Endodermal cell (in vitro differentiated cells): ENCODE measurements at regions not wholly inside any gene's neighbourhood (a gene's known extent, or its start where the extent isn't known, plus 50 kb on each side); places are given as distances from the start of the nearest gene placed in this dataset.

Source experiments
- DNase-seq: peaks from one replicate; pipeline ENCODE4 v3.0.0-alpha.2; 2017
- H3K27ac ChIP-seq: 2 replicates; pipeline ENCODE4 v1.5.1; 2013; ENCODE audit warnings: mild to moderate bottlenecking, low read depth, low read length, moderate library complexity
- H3K27me3 ChIP-seq: 2 replicates; pipeline ENCODE4 v1.6.1; 2013; ENCODE audit warnings: mild to moderate bottlenecking, low read length, moderate library complexity; ENCODE audit not compliant: insufficient read depth, control insufficient read depth, poor library complexity, severe bottlenecking
- H3K36me3 ChIP-seq: 2 replicates; pipeline ENCODE4 v1.7.0; 2013; ENCODE audit warnings: mild to moderate bottlenecking, low read length, moderate library complexity; ENCODE audit not compliant: control insufficient read depth, insufficient read depth
- H3K4me1 ChIP-seq: one replicate; pipeline ENCODE4 v1.7.0; 2013; ENCODE audit warnings: low read length; ENCODE audit not compliant: control insufficient read depth, insufficient read depth
- H3K4me3 ChIP-seq: 2 replicates; pipeline ENCODE4 v1.5.1; 2013; ENCODE audit warnings: mild to moderate bottlenecking, low read length, moderate library complexity
- H3K9ac ChIP-seq: 2 replicates; pipeline ENCODE4 v1.6.1; 2013; ENCODE audit warnings: mild to moderate bottlenecking, low read length, moderate library complexity; ENCODE audit not compliant: poor library complexity, severe bottlenecking; ENCODE audit errors: extremely low read depth
- H3K9me3 ChIP-seq: 2 replicates; pipeline ENCODE4 v1.6.1; 2013; ENCODE audit warnings: mild to moderate bottlenecking, low read length, moderate library complexity; ENCODE audit not compliant: control insufficient read depth
- H3K27ac Mint-ChIP-seq: 2 replicates; pipeline ENCODE4 v1.8.0; 2020; ENCODE audit warnings: mixed read lengths
- H3K27me3 Mint-ChIP-seq: 2 replicates; pipeline ENCODE4 v1.8.0; 2021; ENCODE audit warnings: mild to moderate bottlenecking, mixed read lengths; ENCODE audit not compliant: insufficient read depth
- H3K36me3 Mint-ChIP-seq: 2 replicates; pipeline ENCODE4 v1.8.0; 2020; ENCODE audit warnings: low read depth, mixed read lengths
- H3K4me1 Mint-ChIP-seq: 2 replicates; pipeline ENCODE4 v1.8.0; 2020; ENCODE audit warnings: mixed read lengths
- H3K4me3 Mint-ChIP-seq: 2 replicates; pipeline ENCODE4 v1.8.0; 2020; ENCODE audit warnings: mild to moderate bottlenecking, moderate library complexity, mixed read lengths
- H3K9me3 Mint-ChIP-seq: 2 replicates; pipeline ENCODE4 v1.8.0; 2020; ENCODE audit warnings: mild to moderate bottlenecking, mixed read lengths
- CTCF ChIP-seq: fragments of 200-600 bp; sonication (generic); conservative IDR thresholded peaks from 2 replicates; pipeline ENCODE4 v1.5.0; 2021; ENCODE audit warnings: antibody characterized with exemption, mild to moderate bottlenecking
- WGBS, 2 experiments: methylation state at CpG; one replicate each; pipeline versions ENCODE4 v1.1.5 to v1.1.7; 2013; ENCODE audit warnings: missing lambda C conversion rate in 2 of 2, mixed read lengths in 1 of 2; ENCODE audit not compliant: insufficient coverage in 1 of 2, insufficient read length in 1 of 2; 5-methylcytosine and 5-hydroxymethylcytosine counted together

- H3K27me3 Mint-ChIP-seq, result no peaks in the 10 kb centered on the region
- no peak for DNase-seq
- no peak overlapping the region for H3K9ac ChIP-seq
- 76% methylated on average over 1 of the region's 1 CpG; no CpG with 5 or more reads in 1 of the 2 experiments for WGBS, 2 experiments
- no peaks in the 10 kb centered on the region for H3K27me3 ChIP-seq
- H3K9me3 ChIP-seq, result no peaks in the 10 kb centered on the region
- no peak overlapping the region for H3K27ac ChIP-seq
- no peaks in the 10 kb centered on the region for H3K36me3 ChIP-seq
- TF ChIP-seq CTCF, result no peak
- H3K4me1 Mint-ChIP-seq, result no peaks in the 10 kb centered on the region
- no peaks in the 10 kb centered on the region for H3K36me3 Mint-ChIP-seq
- no peaks in the 10 kb centered on the region for H3K9me3 Mint-ChIP-seq
- no peak overlapping the region for H3K4me3 ChIP-seq
- H3K4me3 Mint-ChIP-seq, result no peak overlapping the region
- no peaks in the 10 kb centered on the region for H3K4me1 ChIP-seq
- no peak overlapping the region for H3K27ac Mint-ChIP-seq
Measured at GRCh38 chr10:4717670-4718069, 108.3 kb upstream of the AKR1E2 start.

GRCh38 chr10:4710858-4711257 lies 115.1 kb upstream of the AKR1E2 start:
- H3K9ac ChIP-seq, result no peak overlapping the region
- H3K9me3 ChIP-seq, result no peaks in the 10 kb centered on the region
- TF ChIP-seq CTCF, result no peak
- 0 to 31% methylated on average over 1 to 3 of the region's 3 CpGs for whole genome bisulfite sequencing, 2 experiments
- no peak for DNase-seq
- Mint-ChIP-seq H3K27ac (no peak overlapping the region), H3K4me1 (no peaks in the 10 kb centered on the region), H3K27me3 (no peaks in the 10 kb centered on the region), H3K9me3 (no peaks in the 10 kb centered on the region), H3K36me3 (no peaks in the 10 kb centered on the region), H3K4me3 (no peak overlapping the region)
- no peak overlapping the region for H3K4me3 ChIP-seq
- no peaks in the 10 kb centered on the region for H3K36me3 ChIP-seq
- no peaks in the 10 kb centered on the region for H3K27me3 ChIP-seq
- H3K4me1 ChIP-seq, result no peaks in the 10 kb centered on the region
- no peak overlapping the region for H3K27ac ChIP-seq

- Histone ChIP-seq H3K27me3 (no peaks in the 10 kb centered on the region), H3K4me3 (no peak overlapping the region), H3K9me3 (no peaks in the 10 kb centered on the region), H3K9ac (no peak overlapping the region), H3K4me1 (no peaks in the 10 kb centered on the region), H3K27ac (no peak overlapping the region), H3K36me3 (no peaks in the 10 kb centered on the region)
- Mint-ChIP-seq H3K4me3 (no peak overlapping the region), H3K36me3 (no peaks in the 10 kb centered on the region), H3K27me3 (no peaks in the 10 kb centered on the region), H3K4me1 (no peaks in the 10 kb centered on the region), H3K9me3 (no peaks in the 10 kb centered on the region), H3K27ac (no peak overlapping the region)
- DNase-seq, result peak; percentile 90
- TF ChIP-seq CTCF, result peak; percentile 88
- WGBS, 2 experiments, result 47 to 53% methylated on average over 2 to 6 of the region's 6 CpGs
Measured at GRCh38 chr10:4708123-4708759, 117.8 kb upstream of the AKR1E2 start.
